NB4 (cell line): ENCODE measurements at regions not wholly inside any gene's neighbourhood (a gene's known extent, or its start where the extent isn't known, plus 50 kb on each side); places are given as distances from the start of the nearest gene placed in this dataset.
A peak's percentile ranks its signal among the peaks of the same experiment; 100 is the strongest.

ENCODE experiments used
- DNase-seq: peaks from one replicate; pipeline ENCODE4 v3.0.0; 2010; ENCODE audit warnings: low read depth
- H3K4me3 ChIP-seq: one replicate; pipeline ENCODE4 v1.5.1; 2011; ENCODE audit warnings: mild to moderate bottlenecking, low read depth, low read length, moderate library complexity
- MYC ChIP-seq: IDR thresholded peaks from 2 replicates; pipeline ENCODE4 v1.6.1; 2011; ENCODE audit warnings: low read depth, low read length
- POLR2A ChIP-seq: IDR thresholded peaks from 2 replicates; pipeline ENCODE4 v1.6.1; 2011; ENCODE audit warnings: mild to moderate bottlenecking; ENCODE audit not compliant: insufficient read length; ENCODE audit errors: extremely low read depth
- TF ChIP-seq, protein P1 (sequence below): IDR thresholded peaks from one replicate; pipeline ENCODE4 v1.5.1; 2012; ENCODE audit warnings: low read depth, low read length
- TF ChIP-seq, protein P2 (sequence below): IDR thresholded peaks from 2 replicates; pipeline ENCODE4 v1.6.1; 2011; ENCODE audit warnings: low read depth, low read length

DNA sequence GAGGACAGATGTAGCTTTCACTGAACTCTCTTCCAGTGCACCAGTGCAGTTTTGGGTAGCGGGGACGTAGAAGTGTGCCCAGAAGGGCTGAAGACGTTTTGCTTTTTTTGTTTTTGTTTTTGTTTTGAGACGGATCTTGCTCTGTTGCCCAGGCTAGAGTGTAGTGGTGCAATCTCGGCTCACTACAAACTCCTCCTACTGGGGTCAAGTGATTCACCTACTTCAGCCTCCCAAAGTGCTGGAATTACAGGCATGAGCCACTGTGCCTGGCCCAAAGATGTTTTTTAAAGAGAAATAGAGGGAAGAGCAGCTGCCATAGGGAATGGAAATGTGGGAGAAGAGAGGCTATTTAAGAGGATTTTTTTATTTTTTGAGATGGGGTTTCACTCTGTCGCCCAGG lies 74.4 kb upstream of the ACSL1 start:
- DNase-seq, result no peak
- TF ChIP-seq, protein P1, sequence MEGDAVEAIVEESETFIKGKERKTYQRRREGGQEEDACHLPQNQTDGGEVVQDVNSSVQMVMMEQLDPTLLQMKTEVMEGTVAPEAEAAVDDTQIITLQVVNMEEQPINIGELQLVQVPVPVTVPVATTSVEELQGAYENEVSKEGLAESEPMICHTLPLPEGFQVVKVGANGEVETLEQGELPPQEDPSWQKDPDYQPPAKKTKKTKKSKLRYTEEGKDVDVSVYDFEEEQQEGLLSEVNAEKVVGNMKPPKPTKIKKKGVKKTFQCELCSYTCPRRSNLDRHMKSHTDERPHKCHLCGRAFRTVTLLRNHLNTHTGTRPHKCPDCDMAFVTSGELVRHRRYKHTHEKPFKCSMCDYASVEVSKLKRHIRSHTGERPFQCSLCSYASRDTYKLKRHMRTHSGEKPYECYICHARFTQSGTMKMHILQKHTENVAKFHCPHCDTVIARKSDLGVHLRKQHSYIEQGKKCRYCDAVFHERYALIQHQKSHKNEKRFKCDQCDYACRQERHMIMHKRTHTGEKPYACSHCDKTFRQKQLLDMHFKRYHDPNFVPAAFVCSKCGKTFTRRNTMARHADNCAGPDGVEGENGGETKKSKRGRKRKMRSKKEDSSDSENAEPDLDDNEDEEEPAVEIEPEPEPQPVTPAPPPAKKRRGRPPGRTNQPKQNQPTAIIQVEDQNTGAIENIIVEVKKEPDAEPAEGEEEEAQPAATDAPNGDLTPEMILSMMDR, result no peak
- no peak for TF ChIP-seq POLR2A
- TF ChIP-seq MYC, result no peak
- TF ChIP-seq, protein P2, sequence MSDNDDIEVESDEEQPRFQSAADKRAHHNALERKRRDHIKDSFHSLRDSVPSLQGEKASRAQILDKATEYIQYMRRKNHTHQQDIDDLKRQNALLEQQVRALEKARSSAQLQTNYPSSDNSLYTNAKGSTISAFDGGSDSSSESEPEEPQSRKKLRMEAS, result no peak
- no peak overlapping the region for H3K4me3 ChIP-seq

DNA sequence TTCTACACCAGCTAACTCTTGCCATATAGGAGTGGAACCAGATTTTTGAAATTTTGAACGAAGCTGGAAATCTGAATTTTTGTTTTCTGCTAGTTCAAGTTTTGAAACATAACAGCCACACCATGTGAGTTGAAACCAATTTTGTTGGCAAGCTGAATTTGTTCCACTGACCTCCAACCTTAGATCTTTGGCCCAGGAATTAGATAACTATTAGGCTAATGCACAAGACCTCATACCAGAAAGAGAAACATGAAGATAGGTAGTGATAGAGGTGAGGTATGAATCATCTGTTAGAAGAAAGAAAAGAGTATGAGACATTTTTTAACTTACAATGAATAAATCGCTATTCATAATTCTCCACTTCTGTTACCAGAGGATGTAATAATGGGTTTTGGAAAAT lies 76.8 kb upstream of the ACSL1 start:
- TF ChIP-seq POLR2A (no peak), MYC (no peak)
- TF ChIP-seq, protein P2, result no peak
- TF ChIP-seq, protein P1, result no peak
- no peak for DNase-seq
- no peak overlapping the region for H3K4me3 ChIP-seq

DNA sequence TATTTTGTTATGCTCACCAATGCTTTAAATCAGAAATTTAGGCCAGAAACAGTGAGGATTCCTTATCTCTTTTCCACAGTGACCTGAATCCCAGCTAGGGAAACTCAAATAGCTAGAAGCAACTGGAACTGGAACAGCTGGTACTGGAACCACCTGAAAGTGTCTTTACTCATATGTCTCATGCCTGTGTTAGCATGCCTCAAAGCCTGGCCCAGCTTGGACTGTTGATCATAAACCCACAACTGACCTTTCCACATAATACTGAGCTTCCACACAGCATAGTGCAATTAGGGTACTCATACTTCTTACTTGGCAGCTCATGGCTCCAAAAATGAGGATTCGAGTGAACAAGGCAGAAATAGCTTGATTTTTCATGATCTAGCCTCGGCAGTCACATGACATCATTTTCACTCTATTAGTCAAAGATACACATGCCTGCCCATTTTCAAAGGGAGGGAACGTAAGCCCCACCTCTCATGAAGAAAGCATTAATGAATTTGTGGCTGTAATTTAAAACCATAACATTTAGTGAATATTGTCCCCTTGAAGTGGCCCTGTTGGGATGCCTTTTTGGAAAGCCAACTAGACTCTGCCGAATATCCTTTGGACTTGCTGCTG lies 80.8 kb upstream of the ACSL1 start:
- TF ChIP-seq, protein P2, result no peak
- TF ChIP-seq MYC, result no peak
- TF ChIP-seq, protein P1, result no peak
- TF ChIP-seq POLR2A, result no peak
- no peak overlapping the region for H3K4me3 ChIP-seq
- no peak for DNase-seq

DNA sequence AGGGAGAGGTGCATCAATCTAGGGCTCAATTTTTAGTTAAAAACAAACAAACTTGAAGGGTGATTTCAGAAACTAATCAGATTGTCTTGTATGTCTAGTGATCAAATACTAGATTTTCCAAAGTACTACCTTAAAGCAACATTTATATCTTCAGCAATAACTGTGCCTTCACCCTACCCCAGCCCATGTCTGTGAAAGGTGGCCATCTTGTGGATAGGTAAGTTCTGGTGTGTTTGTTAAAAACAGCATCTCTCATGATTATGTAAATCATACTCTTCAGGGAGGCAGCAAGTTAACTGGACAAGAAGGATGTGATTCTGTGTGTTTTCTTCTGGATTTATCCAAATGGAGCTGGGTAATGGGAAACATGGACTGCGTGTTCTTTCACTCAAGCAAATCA lies 81.4 kb upstream of the ACSL1 start:
- no peak overlapping the region for H3K4me3 ChIP-seq
- peak; percentile 45 for DNase-seq
- TF ChIP-seq POLR2A (no peak), MYC (no peak)
- TF ChIP-seq, protein P2, result no peak
- TF ChIP-seq, protein P1, result no peak

DNA sequence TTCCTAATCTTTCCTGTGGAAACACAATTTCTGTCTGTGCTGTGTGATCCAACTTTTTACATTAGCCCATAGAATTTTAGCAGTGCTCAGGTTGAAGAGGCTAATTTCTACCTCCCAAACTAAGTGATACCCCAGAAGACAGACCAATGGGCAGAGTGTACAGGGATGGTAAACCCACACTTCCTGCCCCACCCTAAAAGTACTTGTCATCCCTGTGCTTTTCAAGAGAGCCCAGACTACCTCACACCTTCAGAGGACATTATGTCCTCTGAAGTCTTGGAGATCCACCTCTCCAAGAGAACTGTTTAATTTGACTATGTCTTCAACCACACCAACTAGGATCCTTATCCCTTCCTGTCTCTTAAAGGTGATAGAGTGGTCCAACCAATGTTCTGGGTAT lies 82.0 kb upstream of the ACSL1 start:
- no peak for DNase-seq
- TF ChIP-seq, protein P2, result no peak
- TF ChIP-seq POLR2A, result no peak
- no peak for TF ChIP-seq MYC
- TF ChIP-seq, protein P1, result no peak
- no peak overlapping the region for H3K4me3 ChIP-seq
